K562 (cell line): ENCODE measurements at regions not wholly inside any gene's neighbourhood (a gene's known extent, or its start where the extent isn't known, plus 50 kb on each side); places are given as distances from the start of the nearest gene placed in this dataset.

Experiments
- ATAC-seq: fragments of 200-7000 bp; cut with Tn5 transposase; 3 replicates; pipeline ENCODE4 v1.9.1; 2020; ENCODE audit warnings: moderate library complexity
- BruUV-seq: library from RNA; stranded (reverse); fragments of 400-500 nt; replicated peaks from 2 replicates; lab custom pipeline; 2021; lab: Mats Ljungman, UMichigan
- CTCF ChIA-PET: fragments of 300-600 bp; formaldehyde crosslinking; extraction: SDS; loops from one replicate; lab custom pipeline; 2021; ENCODE audit warnings: low intra/inter-chr PET ratio; lab: Yijun Ruan, JAX
- POLR2A ChIA-PET: fragments of 300-600, 350-650 bp; sonication (Branson Sonifier 250); formaldehyde crosslinking; extraction: SDS; loops from one replicate; lab custom pipeline; 2021; ENCODE audit warnings: antibody characterized with exemption, inconsistent platforms; lab: Yijun Ruan, JAX
- DNase-seq, 4 experiments: peaks; one replicate each; pipeline versions ENCODE4 v3.0.0 to v3.0.0-alpha.2; 2011 to 2018; ENCODE audit warnings: low spot score in 3 of 4, mixed read lengths in 3 of 4; ENCODE audit errors: extremely low read depth in 1 of 4
- FAIRE-seq: peaks from 2 replicates; lab custom pipeline; 2011; peaks lifted over from hg19 to GRCh38; lab: Jason Lieb, UNC
- H2AFZ ChIP-seq: 2 replicates; pipeline ENCODE4 v1.6.0; 2011; ENCODE audit warnings: low read depth, low read length, control low read depth, inconsistent platforms
- H3K27ac ChIP-seq: fragments of 200-600 bp; 3 replicates; pipeline ENCODE4 v1.8.0; 2011; ENCODE audit warnings: low read depth, mild to moderate bottlenecking, control low read depth, inconsistent platforms, low read length, moderate library complexity, mixed read lengths; ENCODE audit errors: extremely low read depth
- H3K27me3 ChIP-seq, 2 experiments: fragments of 300-600 bp in 1 of 2; 2 replicates in 1 of 2; 3 replicates in 1 of 2; pipeline versions ENCODE4 v1.6.0 to v1.8.0; 2011; ENCODE audit warnings: inconsistent platforms in 2 of 2, low read length in 2 of 2, mild to moderate bottlenecking in 1 of 2, mixed read lengths in 1 of 2, moderate library complexity in 1 of 2; ENCODE audit not compliant: control insufficient read depth in 2 of 2, insufficient read depth in 2 of 2
- H3K36me3 ChIP-seq: fragments of 300-600 bp; 3 replicates; pipeline ENCODE4 v1.8.0; 2011; ENCODE audit warnings: mild to moderate bottlenecking, low read length, inconsistent platforms; ENCODE audit not compliant: control insufficient read depth, insufficient read depth
- H3K4me1 ChIP-seq, 2 experiments: fragments of 200-600 bp in 1 of 2; replicated peaks in 1 of 2; 2 replicates in 1 of 2; 3 replicates in 1 of 2; pipeline versions ENCODE4 v1.5.1 to v1.8.0; 2011; ENCODE audit warnings: inconsistent platforms in 2 of 2, low read length in 2 of 2, mild to moderate bottlenecking in 1 of 2, mixed read lengths in 1 of 2, moderate library complexity in 1 of 2; ENCODE audit not compliant: control insufficient read depth in 2 of 2, insufficient read depth in 2 of 2
- H3K4me2 ChIP-seq: 2 replicates; pipeline ENCODE4 v1.6.1; 2011; ENCODE audit warnings: low read length, control low read depth, inconsistent platforms, mixed read lengths; ENCODE audit not compliant: insufficient read depth
- H3K4me3 ChIP-seq: fragments of 200-600 bp; sonication (generic), shearing (Covaris generic); 2 replicates; pipeline ENCODE4 v1.5.1; 2016; ENCODE audit warnings: control low read depth, inconsistent platforms
- H3K79me2 ChIP-seq: fragments of 200-600 bp; 3 replicates; pipeline ENCODE4 v1.8.0; 2011; ENCODE audit warnings: low read length, inconsistent platforms; ENCODE audit not compliant: control insufficient read depth, insufficient read depth
- H3K9ac ChIP-seq, 2 experiments: 2 replicates each; pipeline versions ENCODE4 v1.6.0 to v1.6.1; 2011; ENCODE audit warnings: low read depth in 2 of 2, low read length in 2 of 2, control low read depth in 1 of 2, inconsistent platforms in 1 of 2, mild to moderate bottlenecking in 1 of 2, mixed read lengths in 1 of 2; ENCODE audit not compliant: insufficient read depth in 1 of 2
- H3K9me1 ChIP-seq: one replicate; pipeline ENCODE4 v1.6.0; 2011; ENCODE audit warnings: inconsistent platforms, mild to moderate bottlenecking, low read length, moderate library complexity; ENCODE audit not compliant: control insufficient read depth, insufficient read depth
- H3K9me3 ChIP-seq: replicated peaks from 2 replicates; pipeline ENCODE4 v1.5.1; 2011; ENCODE audit warnings: low read depth, low read length, inconsistent platforms; ENCODE audit not compliant: control insufficient read depth, insufficient read depth
- H4K20me1 ChIP-seq: replicated peaks from 2 replicates; pipeline ENCODE4 v1.6.1; 2011; ENCODE audit warnings: low read length, inconsistent platforms, mixed read lengths; ENCODE audit not compliant: control insufficient read depth, insufficient read depth
- HNRNPLL ChIP-seq: fragments of 200-400 bp; formaldehyde crosslinking; IDR thresholded peaks from 2 replicates; pipeline ENCODE4 v1.6.1; 2017; ENCODE audit warnings: low read length, low read depth, mild to moderate bottlenecking; ENCODE audit not compliant: poor library complexity, severe bottlenecking
- MIER1 ChIP-seq: fragments of 450-650 bp; IDR thresholded peaks from 2 replicates; pipeline ENCODE4 v1.6.1; 2016; ENCODE audit warnings: antibody characterized with exemption, mild to moderate bottlenecking, low read depth
- PML ChIP-seq: IDR thresholded peaks from 2 replicates; pipeline ENCODE4 v1.6.1; 2012; ENCODE audit warnings: low read length, inconsistent platforms
- RBM39 ChIP-seq: fragments of 200-400 bp; formaldehyde crosslinking; optimal IDR thresholded peaks from 2 replicates; pipeline ENCODE3; 2018; ENCODE audit warnings: low read depth, low read length
- SMARCC2 ChIP-seq: fragments of 450-650 bp; IDR thresholded peaks from 2 replicates; pipeline ENCODE4 v1.6.1; 2017; ENCODE audit warnings: antibody characterized with exemption, moderate library complexity, mild to moderate bottlenecking, low read depth
- ZNF212 ChIP-seq: fragments of 450-650 bp; formaldehyde crosslinking; IDR thresholded peaks from 2 replicates; pipeline ENCODE4 v1.4.0; 2020; ENCODE audit warnings: mild to moderate bottlenecking
- WGBS: fragments of 100-300 bp; shearing (Covaris generic); methylation state at CpG from one replicate; pipeline ENCODE4 v1.1.6; 2016; ENCODE audit warnings: low coverage, mixed read lengths; ENCODE audit not compliant: insufficient coverage; ENCODE audit errors: missing lambda C conversion rate; 5-methylcytosine and 5-hydroxymethylcytosine counted together
- in situ Hi-C: fragments of 300-500 bp; cut with MboI; formaldehyde crosslinking; loops from 4 replicates; pipeline ENCODE4 v1.15.0; 2018; ENCODE audit warnings: inconsistent platforms, mixed read lengths
- intact Hi-C: fragments of 100-400 bp; cut with micrococcal nuclease; formaldehyde crosslinking; loops from 2 replicates; pipeline ENCODE4 v1.14.2; 2022
- TF ChIP-seq, protein P1 (sequence below): IDR thresholded peaks from 3 replicates; pipeline ENCODE4 v1.6.1; 2011; ENCODE audit warnings: borderline replicate concordance, mild to moderate bottlenecking; ENCODE audit not compliant: insufficient read length, insufficient read depth
- TF ChIP-seq, protein P2 (sequence below): fragments of 450-650 bp; IDR thresholded peaks from 2 replicates; pipeline ENCODE4 v1.6.1; 2016; ENCODE audit warnings: antibody characterized with exemption
- TF ChIP-seq, protein P3 (sequence below): fragments of 200-800 bp; sonication (Bioruptor generic); IDR thresholded peaks from 2 replicates; pipeline ENCODE4 v1.6.1; 2017; ENCODE audit warnings: missing genetic modification characterization, missing compliant biosample characterization
- TF ChIP-seq, protein P4 (sequence below): fragments of 450-650 bp; formaldehyde crosslinking; IDR thresholded peaks from 2 replicates; pipeline ENCODE4 v1.4.0; 2022; ENCODE audit warnings: mild to moderate bottlenecking, moderate library complexity

DNA sequence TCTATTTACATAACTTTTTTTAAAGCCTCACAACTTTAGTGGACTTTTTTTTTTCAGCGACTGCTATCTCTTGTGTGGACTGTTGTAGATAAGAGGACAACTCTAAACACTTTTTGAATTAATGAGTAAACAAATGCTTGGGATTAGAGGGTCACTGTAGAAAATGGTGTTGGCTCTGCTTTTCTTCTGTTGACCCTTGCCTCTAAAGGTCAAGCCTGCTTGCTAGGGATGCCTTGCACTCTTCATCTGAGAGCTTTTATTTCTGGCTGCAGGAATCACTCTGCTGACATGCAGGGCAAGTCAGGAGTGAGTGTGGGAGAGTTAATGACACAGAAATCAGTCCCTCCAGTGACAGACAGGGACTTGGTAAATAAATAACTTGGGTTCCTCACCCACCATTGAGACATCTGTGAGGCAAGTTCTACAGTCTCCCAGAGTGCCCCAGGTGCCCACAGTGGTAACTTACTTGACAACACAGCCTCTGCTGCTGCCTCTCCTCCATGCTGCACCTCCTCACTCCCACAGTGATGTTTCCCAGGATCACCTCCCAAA, 390.1 kb downstream of the IL20RB start:
- POLR2A ChIA-PET: no interaction called here
- H3K27me3 ChIP-seq: no peaks in the 10 kb centered on the region
- no peak overlapping the region for H2AFZ ChIP-seq
- H3K79me2 ChIP-seq: no peaks in the 10 kb centered on the region
- 0% methylated on average over 1 of the region's 1 CpG for WGBS
- H3K9ac ChIP-seq: no peak overlapping the region
- no peak overlapping the region for H3K4me2 ChIP-seq
- no peak overlapping the region for H3K27ac ChIP-seq
- no peaks in the 10 kb centered on the region for H3K4me1 ChIP-seq
- no TSS peak for BruUV-seq
- ATAC-seq (no peak), DNase-seq (no peak), FAIRE-seq (no peak)
- CTCF ChIA-PET: no interaction called here
- no peaks in the 10 kb centered on the region for H3K9me1 ChIP-seq
- no peak overlapping the region for H3K4me3 ChIP-seq
- no peaks in the 10 kb centered on the region for H4K20me1 ChIP-seq
- in situ Hi-C loops: no loop called here
- no peaks in the 10 kb centered on the region for H3K36me3 ChIP-seq
- intact Hi-C loops: no loop called here
- TF ChIP-seq, protein P1, sequence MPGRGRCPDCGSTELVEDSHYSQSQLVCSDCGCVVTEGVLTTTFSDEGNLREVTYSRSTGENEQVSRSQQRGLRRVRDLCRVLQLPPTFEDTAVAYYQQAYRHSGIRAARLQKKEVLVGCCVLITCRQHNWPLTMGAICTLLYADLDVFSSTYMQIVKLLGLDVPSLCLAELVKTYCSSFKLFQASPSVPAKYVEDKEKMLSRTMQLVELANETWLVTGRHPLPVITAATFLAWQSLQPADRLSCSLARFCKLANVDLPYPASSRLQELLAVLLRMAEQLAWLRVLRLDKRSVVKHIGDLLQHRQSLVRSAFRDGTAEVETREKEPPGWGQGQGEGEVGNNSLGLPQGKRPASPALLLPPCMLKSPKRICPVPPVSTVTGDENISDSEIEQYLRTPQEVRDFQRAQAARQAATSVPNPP: no peak
- TF ChIP-seq SMARCC2 (no peak), RBM39 (no peak), MIER1 (no peak), HNRNPLL (no peak), PML (no peak), ZNF212 (CRISPR knock-in tag) (no peak)
- TF ChIP-seq, protein P2, sequence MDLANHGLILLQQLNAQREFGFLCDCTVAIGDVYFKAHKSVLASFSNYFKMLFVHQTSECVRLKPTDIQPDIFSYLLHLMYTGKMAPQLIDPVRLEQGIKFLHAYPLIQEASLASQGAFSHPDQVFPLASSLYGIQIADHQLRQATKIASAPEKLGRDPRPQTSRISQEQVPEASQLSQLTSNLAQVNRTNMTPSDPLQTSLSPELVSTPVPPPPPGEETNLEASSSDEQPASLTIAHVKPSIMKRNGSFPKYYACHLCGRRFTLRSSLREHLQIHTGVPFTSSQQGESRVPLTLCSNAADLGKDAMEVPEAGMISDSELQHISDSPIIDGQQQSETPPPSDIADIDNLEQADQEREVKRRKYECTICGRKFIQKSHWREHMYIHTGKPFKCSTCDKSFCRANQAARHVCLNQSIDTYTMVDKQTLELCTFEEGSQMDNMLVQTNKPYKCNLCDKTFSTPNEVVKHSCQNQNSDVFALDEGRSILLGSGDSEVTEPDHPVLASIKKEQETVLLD: no peak
- TF ChIP-seq, protein P3, sequence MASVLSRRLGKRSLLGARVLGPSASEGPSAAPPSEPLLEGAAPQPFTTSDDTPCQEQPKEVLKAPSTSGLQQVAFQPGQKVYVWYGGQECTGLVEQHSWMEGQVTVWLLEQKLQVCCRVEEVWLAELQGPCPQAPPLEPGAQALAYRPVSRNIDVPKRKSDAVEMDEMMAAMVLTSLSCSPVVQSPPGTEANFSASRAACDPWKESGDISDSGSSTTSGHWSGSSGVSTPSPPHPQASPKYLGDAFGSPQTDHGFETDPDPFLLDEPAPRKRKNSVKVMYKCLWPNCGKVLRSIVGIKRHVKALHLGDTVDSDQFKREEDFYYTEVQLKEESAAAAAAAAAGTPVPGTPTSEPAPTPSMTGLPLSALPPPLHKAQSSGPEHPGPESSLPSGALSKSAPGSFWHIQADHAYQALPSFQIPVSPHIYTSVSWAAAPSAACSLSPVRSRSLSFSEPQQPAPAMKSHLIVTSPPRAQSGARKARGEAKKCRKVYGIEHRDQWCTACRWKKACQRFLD (CRISPR knock-in tag): no peak
- TF ChIP-seq, protein P4, sequence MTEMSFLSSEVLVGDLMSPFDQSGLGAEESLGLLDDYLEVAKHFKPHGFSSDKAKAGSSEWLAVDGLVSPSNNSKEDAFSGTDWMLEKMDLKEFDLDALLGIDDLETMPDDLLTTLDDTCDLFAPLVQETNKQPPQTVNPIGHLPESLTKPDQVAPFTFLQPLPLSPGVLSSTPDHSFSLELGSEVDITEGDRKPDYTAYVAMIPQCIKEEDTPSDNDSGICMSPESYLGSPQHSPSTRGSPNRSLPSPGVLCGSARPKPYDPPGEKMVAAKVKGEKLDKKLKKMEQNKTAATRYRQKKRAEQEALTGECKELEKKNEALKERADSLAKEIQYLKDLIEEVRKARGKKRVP (CRISPR knock-in tag): no peak
- H3K9me3 ChIP-seq: no peaks in the 10 kb centered on the region
